ENCODE measurements at regions not wholly inside any gene's neighbourhood (a gene's known extent, or its start where the extent isn't known, plus 50 kb on each side); places are given as distances from the start of the nearest gene placed in this dataset.
"Not testable (repeated sequence)": the region's sequence is repeated elsewhere in the genome, so short reads cannot be mapped to it uniquely, and the experiment has no call there.

GRCh38 chr9:28518439-28518838 is 945.2 kb upstream of the C9orf72 start:
- no peak for DNase-seq

DNA sequence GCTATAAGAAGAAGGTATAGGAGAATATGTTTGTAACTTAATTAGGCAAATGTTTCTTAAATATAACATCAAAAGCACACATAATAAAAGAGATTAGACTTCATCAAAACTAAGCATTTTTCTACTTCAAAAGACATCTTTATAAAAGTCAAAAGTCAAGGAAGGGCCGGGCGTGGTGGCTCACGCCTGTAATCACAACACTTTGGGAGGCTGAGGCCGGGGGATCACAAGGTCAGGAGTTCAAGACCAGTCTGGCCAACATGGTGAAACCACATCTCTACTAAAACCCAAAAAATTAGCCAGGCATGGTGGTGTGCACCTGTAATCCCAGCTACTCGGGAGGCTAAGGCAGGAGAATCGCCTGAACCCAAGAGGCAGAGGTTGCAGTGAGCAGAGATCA is 951.0 kb upstream of the C9orf72 start:
- not testable (repeated sequence) for DNase-seq

GRCh38 chr9:28528049-28528448 is 954.8 kb upstream of the C9orf72 start:
- no peak for DNase-seq

- no peak for DNase-seq
Observed at GRCh38 chr9:28538132-28538531, 964.9 kb upstream of the C9orf72 start.

DNA sequence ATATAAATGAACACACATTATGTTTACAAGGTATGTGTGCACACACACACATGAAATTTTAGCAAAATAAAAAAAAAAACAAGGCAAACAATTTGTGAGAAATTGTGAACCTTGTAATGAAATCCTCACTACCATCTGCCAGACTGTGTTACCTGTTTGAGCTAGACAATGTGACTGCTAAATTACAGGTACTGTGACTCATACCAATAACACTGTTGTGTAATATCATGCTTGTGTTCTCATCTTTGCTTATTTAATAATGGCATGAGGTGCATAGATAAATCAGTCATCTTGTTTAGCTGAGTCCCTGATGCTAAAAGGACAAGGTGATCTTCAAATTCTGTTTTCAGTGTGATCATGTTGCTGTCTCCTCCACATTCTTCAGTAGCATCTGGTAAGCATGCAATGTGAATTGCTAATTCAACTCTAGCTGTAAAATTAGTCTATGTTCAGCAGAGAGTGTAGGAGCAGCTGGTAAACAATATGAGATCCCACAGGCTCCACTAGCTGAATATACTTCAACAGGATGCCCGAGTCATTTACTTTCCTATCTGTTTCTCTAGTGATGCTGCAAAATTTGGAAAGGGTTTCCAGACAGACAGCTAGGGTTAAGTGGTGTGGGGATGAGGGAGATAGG is 966.3 kb upstream of the C9orf72 start:
- peak; percentile 30 to 74 for DNase-seq

GRCh38 chr9:28542928-28543327 is 969.6 kb upstream of the C9orf72 start:
- no peak for DNase-seq

DNA sequence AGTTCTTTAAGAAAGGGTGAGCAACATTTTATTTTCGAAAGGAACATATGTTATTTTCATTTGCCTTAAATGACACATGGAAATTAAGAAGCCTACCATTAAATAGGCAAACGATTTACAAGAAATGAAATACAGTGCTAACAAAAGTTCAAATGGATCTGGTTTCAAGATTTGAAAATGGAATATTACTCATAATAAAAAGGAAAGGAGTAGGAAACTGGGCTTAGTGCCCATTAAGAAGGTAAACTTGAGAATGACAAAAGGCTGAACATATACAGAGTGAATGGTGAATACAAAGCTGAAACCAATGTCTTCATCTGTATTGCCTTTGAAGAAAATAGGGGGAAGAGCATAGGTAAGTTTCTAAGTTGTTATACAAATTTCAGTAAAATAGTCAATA is 974.2 kb upstream of the C9orf72 start:
- no peak for DNase-seq

DNA sequence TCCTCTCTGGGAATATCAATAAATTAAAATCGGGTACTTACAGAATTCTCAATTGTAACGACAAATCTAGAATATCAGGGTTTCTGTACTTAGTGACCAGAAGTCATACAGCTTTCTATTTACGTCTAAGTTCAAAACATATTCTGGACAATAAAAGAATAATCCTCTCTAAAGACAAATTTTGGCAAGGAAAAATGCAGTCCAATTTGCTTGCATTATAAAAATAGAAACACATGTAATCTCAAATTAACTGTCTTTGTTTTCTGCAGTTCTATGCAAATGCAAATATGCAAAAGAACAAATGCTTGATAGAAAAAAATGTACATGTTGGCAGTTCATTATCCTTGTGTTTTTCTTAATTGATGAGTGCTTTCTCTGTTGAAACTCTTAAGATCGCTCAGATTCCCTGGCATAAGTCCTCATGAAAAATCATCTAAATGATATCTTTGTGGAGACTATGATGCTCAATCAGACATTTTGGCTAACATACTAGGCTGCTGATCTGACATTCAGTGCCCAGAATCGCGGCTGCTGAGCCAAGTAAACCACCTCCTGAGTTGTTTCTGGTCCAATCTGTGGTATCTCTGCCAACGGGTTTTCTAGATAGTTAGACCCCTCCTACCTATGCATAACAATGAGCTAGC is 990.1 kb upstream of the C9orf72 start:
- DNase-seq, result no peak

- no peak for DNase-seq
Observed at GRCh38 chr9:28583832-28584231, 1010.6 kb upstream of the C9orf72 start.

- no peak for DNase-seq
Observed at GRCh38 chr9:28584542-28584941, 1011.3 kb upstream of the C9orf72 start.

DNA sequence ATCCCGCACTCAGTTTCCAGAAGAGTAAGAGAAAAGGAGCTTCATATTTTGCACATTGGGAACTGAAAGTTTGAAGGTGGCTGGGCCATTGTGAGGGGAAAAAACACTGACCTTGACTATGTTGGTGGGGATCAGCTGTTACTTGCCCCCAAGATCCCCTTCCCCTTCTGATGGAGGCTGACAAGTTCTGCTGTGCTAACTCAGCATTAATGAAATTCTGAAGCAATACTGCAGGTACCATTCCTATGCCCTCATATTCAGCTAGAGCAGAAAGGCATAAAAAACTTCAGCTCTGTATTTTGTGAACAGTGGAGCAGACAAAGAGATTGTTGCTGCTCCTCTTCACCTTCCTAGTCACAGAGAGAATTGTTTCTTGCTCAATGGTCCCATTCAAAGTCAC is 1013.8 kb upstream of the C9orf72 start:
- DNase-seq, result no peak

DNA sequence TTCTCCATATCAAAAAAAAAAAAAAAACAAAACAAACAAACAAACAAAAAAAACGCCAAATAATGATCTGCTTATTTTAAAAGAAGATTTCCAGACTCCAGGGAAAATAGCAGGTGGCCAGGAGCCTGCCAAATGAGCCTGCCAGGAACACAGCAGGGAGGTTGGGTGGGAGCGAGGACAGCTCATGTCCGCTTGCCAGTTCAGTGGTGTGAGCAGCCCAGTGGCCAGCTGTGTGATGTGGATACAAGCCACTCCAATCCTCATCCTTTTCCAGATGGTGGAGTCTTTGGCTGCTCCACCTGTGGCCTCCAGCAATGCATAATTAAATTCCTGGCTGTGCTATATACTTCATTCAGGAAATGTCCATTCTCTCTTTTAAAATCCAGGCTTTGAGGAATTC is 1025.1 kb upstream of the C9orf72 start:
- DNase-seq, result peak; percentile 94 to 98

- no peak for DNase-seq
Observed at GRCh38 chr9:28600226-28600625, 1026.9 kb upstream of the C9orf72 start.

GRCh38 chr9:28607843-28608242 is 1034.6 kb upstream of the C9orf72 start:
- no peak for DNase-seq

DNA sequence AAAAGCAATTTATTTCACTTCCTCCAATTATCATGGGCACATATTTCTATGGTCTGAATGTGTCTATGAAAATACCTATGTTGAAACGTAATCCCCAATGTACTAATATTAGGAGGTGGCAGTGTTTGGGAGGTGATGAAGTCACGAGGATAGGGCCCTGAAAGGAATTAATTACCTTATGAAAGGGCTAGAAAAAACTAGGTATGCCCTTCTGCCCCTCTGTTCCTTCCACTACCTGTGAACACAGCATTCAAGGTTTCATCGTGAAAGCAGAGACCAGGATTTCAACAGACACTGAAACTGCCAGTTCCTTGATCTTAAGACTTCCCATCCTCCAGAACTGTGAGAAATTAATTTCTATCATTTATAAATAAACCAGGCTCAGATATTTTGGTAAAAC is 1037.1 kb upstream of the C9orf72 start:
- DNase-seq, result no peak

DNA sequence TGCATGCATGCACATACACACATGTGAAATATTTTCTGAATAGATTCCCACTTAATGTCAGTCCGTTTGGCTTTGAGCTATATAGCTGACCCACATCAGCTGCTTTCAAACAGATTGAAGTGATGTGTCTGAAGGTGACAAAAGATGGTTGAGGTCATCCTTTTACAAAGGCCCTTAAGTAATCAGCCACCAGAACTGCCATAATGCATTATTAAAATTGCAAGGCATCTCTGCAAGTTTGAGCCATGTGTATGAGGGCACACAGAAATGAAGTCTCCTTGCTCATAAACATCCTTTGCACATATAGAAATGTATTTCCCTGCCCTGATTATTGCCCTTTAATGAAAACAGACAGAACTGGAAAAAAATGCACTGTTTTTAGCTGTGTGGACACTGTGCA is 1043.0 kb upstream of the C9orf72 start:
- DNase-seq, result no peak

DNA sequence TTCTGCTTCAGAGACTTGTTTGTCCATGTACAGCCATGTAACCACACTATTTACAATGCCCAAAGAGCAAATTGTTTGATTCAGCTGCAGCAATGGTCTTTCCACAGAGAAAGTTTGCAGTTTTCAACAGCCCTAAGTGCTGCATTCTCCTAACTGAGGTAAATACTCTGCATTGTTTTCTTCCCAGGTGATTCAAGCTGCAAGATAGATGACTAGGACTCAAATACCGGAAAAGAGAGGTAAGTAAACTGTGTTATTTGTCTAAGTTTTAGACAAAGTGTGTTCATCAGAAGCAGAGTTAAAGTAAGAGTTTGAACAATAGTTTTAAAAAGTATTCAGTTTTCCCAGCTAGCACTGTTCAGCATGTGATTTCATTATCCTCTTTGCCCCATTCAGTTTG is 1046.7 kb upstream of the C9orf72 start:
- no peak for DNase-seq

DNA sequence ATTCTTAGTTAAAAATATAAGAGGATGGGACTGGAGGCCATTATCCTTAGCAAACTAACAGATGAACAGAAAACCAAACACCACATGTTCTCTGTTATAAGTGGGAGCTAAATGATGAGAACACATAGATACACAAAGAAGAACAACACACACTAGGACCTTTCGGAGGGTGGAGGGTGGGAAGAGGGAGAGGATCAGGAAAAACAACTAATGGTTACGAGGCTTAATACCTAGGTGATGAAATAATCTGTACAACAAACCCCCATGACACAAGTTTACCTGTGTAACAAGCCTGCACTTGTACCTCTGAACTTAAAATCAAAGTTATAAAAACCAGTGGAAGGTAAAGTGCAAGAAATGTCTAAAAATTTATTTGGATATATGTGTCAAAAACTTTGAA is 1047.4 kb upstream of the C9orf72 start:
- DNase-seq, result no peak

- DNase-seq, result no peak
Observed at GRCh38 chr9:28624771-28625170, 1051.5 kb upstream of the C9orf72 start.

DNA sequence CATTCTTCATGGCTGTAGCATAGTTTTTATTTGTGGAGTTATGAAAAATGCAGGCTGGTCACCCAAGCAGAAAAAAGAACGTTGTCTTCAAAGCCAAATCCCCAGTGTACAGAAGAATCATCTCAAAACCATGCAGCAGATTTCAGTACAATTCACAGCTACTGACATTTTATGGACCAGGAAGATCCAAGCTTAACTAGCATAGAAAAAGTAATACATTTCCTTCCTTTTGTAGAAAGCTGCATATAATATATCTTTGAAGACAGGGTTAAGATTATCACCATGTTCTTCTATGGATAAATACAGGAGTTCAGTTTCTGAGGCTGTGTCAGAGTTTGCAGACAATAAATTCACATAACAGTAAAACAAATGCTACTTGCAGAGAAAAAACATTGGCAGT is 1054.8 kb upstream of the C9orf72 start:
- no peak for DNase-seq

GRCh38 chr9:28648723-28649122 is 1075.4 kb upstream of the C9orf72 start:
- peak in 1 of 2 experiments; percentile 9 for DNase-seq

GRCh38 chr9:28650327-28650726 is 1077.0 kb upstream of the C9orf72 start:
- no peak for DNase-seq

- no peak for DNase-seq
Observed at GRCh38 chr9:28651050-28651722, 1077.9 kb upstream of the C9orf72 start.

DNA sequence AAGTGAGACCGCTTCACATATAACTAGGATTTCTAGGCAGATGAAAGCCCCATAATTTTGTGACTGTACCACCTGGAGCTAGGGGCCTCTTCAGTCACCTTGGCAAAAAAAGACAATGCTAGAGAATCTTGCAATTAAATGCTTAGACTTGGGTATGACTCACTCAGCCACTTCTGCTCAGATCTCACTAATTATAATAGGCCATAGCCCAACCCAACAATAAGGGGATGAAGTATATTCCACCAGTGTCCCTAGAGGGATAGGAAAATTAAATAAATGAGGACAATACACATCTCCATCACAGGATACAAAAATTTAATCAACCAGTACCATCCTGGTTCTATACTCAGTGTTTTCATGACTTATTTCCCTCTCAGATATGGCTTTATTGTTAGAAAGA is 1079.9 kb upstream of the C9orf72 start:
- DNase-seq, result no peak

GRCh38 chr9:28656727-28657126 is 1083.4 kb upstream of the C9orf72 start:
- no peak for DNase-seq

Measured in NCI-H2081 (cell line).